Endodermal cell (in vitro differentiated cells): ENCODE measurements at regions not wholly inside any gene's neighbourhood (a gene's known extent, or its start where the extent isn't known, plus 50 kb on each side); places are given as distances from the start of the nearest gene placed in this dataset.

ENCODE experiments used
- DNase-seq: peaks from one replicate; pipeline ENCODE4 v3.0.0-alpha.2; 2017
- H3K27ac ChIP-seq: 2 replicates; pipeline ENCODE4 v1.5.1; 2013; ENCODE audit warnings: mild to moderate bottlenecking, low read depth, low read length, moderate library complexity
- H3K27me3 ChIP-seq: 2 replicates; pipeline ENCODE4 v1.6.1; 2013; ENCODE audit warnings: mild to moderate bottlenecking, low read length, moderate library complexity; ENCODE audit not compliant: insufficient read depth, control insufficient read depth, poor library complexity, severe bottlenecking
- H3K36me3 ChIP-seq: 2 replicates; pipeline ENCODE4 v1.7.0; 2013; ENCODE audit warnings: mild to moderate bottlenecking, low read length, moderate library complexity; ENCODE audit not compliant: control insufficient read depth, insufficient read depth
- H3K4me1 ChIP-seq: one replicate; pipeline ENCODE4 v1.7.0; 2013; ENCODE audit warnings: low read length; ENCODE audit not compliant: control insufficient read depth, insufficient read depth
- H3K4me3 ChIP-seq: 2 replicates; pipeline ENCODE4 v1.5.1; 2013; ENCODE audit warnings: mild to moderate bottlenecking, low read length, moderate library complexity
- H3K9ac ChIP-seq: 2 replicates; pipeline ENCODE4 v1.6.1; 2013; ENCODE audit warnings: mild to moderate bottlenecking, low read length, moderate library complexity; ENCODE audit not compliant: poor library complexity, severe bottlenecking; ENCODE audit errors: extremely low read depth
- H3K9me3 ChIP-seq: 2 replicates; pipeline ENCODE4 v1.6.1; 2013; ENCODE audit warnings: mild to moderate bottlenecking, low read length, moderate library complexity; ENCODE audit not compliant: control insufficient read depth
- H3K27ac Mint-ChIP-seq: 2 replicates; pipeline ENCODE4 v1.8.0; 2020; ENCODE audit warnings: mixed read lengths
- H3K27me3 Mint-ChIP-seq: 2 replicates; pipeline ENCODE4 v1.8.0; 2021; ENCODE audit warnings: mild to moderate bottlenecking, mixed read lengths; ENCODE audit not compliant: insufficient read depth
- H3K36me3 Mint-ChIP-seq: 2 replicates; pipeline ENCODE4 v1.8.0; 2020; ENCODE audit warnings: low read depth, mixed read lengths
- H3K4me1 Mint-ChIP-seq: 2 replicates; pipeline ENCODE4 v1.8.0; 2020; ENCODE audit warnings: mixed read lengths
- H3K4me3 Mint-ChIP-seq: 2 replicates; pipeline ENCODE4 v1.8.0; 2020; ENCODE audit warnings: mild to moderate bottlenecking, moderate library complexity, mixed read lengths
- H3K9me3 Mint-ChIP-seq: 2 replicates; pipeline ENCODE4 v1.8.0; 2020; ENCODE audit warnings: mild to moderate bottlenecking, mixed read lengths
- CTCF ChIP-seq: fragments of 200-600 bp; sonication (generic); conservative IDR thresholded peaks from 2 replicates; pipeline ENCODE4 v1.5.0; 2021; ENCODE audit warnings: antibody characterized with exemption, mild to moderate bottlenecking
- WGBS, 2 experiments: methylation state at CpG; one replicate each; pipeline versions ENCODE4 v1.1.5 to v1.1.7; 2013; ENCODE audit warnings: missing lambda C conversion rate in 2 of 2, mixed read lengths in 1 of 2; ENCODE audit not compliant: insufficient coverage in 1 of 2, insufficient read length in 1 of 2; 5-methylcytosine and 5-hydroxymethylcytosine counted together

GRCh38 chr1:93753791-93754763 is 72.4 kb upstream of the BCAR3 start:
- Histone ChIP-seq H3K9me3 (no peaks in the 10 kb centered on the region), H3K9ac (no peak overlapping the region), H3K4me3 (no peak overlapping the region), H3K4me1 (peaks cover 4% of the 10 kb centered on the region), H3K27me3 (no peaks in the 10 kb centered on the region), H3K36me3 (no peaks in the 10 kb centered on the region), H3K27ac (no peak overlapping the region)
- no peaks in the 10 kb centered on the region for H3K36me3 Mint-ChIP-seq
- H3K27ac Mint-ChIP-seq, result no peak overlapping the region
- H3K4me1 Mint-ChIP-seq, result peaks cover 18% of the 10 kb centered on the region
- no peak for TF ChIP-seq CTCF
- H3K27me3 Mint-ChIP-seq, result peaks cover 10% of the 10 kb centered on the region
- H3K9me3 Mint-ChIP-seq, result no peaks in the 10 kb centered on the region
- 73 to 74% methylated on average over 4 to 6 of the region's 6 CpGs for WGBS, 2 experiments
- no peak for DNase-seq
- H3K4me3 Mint-ChIP-seq, result no peak overlapping the region

GRCh38 chr1:93751377-93752250 is 70.0 kb upstream of the BCAR3 start:
- H3K4me3 ChIP-seq, result no peak overlapping the region
- peaks cover 9% of the 10 kb centered on the region for H3K9me3 ChIP-seq
- no peak overlapping the region for H3K9ac ChIP-seq
- H3K9me3 Mint-ChIP-seq, result peaks cover 12% of the 10 kb centered on the region
- no peaks in the 10 kb centered on the region for H3K36me3 Mint-ChIP-seq
- H3K27ac ChIP-seq, result no peak overlapping the region
- H3K27me3 ChIP-seq, result peaks cover 4% of the 10 kb centered on the region
- H3K4me3 Mint-ChIP-seq, result no peak overlapping the region
- peaks cover 4% of the 10 kb centered on the region for H3K4me1 ChIP-seq
- H3K27ac Mint-ChIP-seq, result no peak overlapping the region
- H3K4me1 Mint-ChIP-seq, result peaks cover 18% of the 10 kb centered on the region
- no peaks in the 10 kb centered on the region for H3K27me3 Mint-ChIP-seq
- DNase-seq, result no peak
- WGBS, 2 experiments, result 91 to 96% methylated on average over 6 of the region's 6 CpGs
- no peaks in the 10 kb centered on the region for H3K36me3 ChIP-seq
- no peak for TF ChIP-seq CTCF

- peaks cover 13% of the 10 kb centered on the region for H3K9me3 ChIP-seq
- H3K27me3 ChIP-seq, result peaks cover 5% of the 10 kb centered on the region
- H3K9ac ChIP-seq, result no peak overlapping the region
- no peak overlapping the region for H3K4me3 Mint-ChIP-seq
- H3K9me3 Mint-ChIP-seq, result peaks cover 19% of the 10 kb centered on the region
- H3K4me1 ChIP-seq, result peaks cover 4% of the 10 kb centered on the region
- DNase-seq, result no peak
- no peak overlapping the region for H3K4me3 ChIP-seq
- WGBS, 2 experiments, result 87 to 96% methylated on average over 4 to 6 of the region's 6 CpGs
- H3K27ac ChIP-seq, result no peak overlapping the region
- no peak overlapping the region for H3K27ac Mint-ChIP-seq
- H3K36me3 ChIP-seq, result no peaks in the 10 kb centered on the region
- TF ChIP-seq CTCF, result no peak
- peaks cover 1% of the 10 kb centered on the region for H3K27me3 Mint-ChIP-seq
- no peaks in the 10 kb centered on the region for H3K36me3 Mint-ChIP-seq
- H3K4me1 Mint-ChIP-seq, result peaks cover 18% of the 10 kb centered on the region
These were observed 69.3 kb upstream of the BCAR3 start for GRCh38 chr1:93750955-93751354.
